Duodenal mucosa (tissue), 2 donors: ENCODE measurements at regions not wholly inside any gene's neighbourhood (a gene's known extent, or its start where the extent isn't known, plus 50 kb on each side); places are given as distances from the start of the nearest gene placed in this dataset.
"Not testable (repeated sequence)": the region's sequence is repeated elsewhere in the genome, so short reads cannot be mapped to it uniquely, and the experiment has no call there.

Experiments
- H3K27ac ChIP-seq: one replicate; pipeline ENCODE4 v1.7.0; 2013; ENCODE audit warnings: low read depth, low read length
- H3K27me3 ChIP-seq, 2 donors: one replicate each; pipeline ENCODE4 v1.7.0; 2013; ENCODE audit warnings: low read length in 2 of 2, control low read depth in 1 of 2; ENCODE audit not compliant: insufficient read depth in 2 of 2, control insufficient read depth in 1 of 2
- H3K36me3 ChIP-seq, 2 donors: one replicate each; pipeline ENCODE4 v1.7.0; 2013; ENCODE audit warnings: low read length in 2 of 2, control low read depth in 1 of 2; ENCODE audit not compliant: insufficient read depth in 2 of 2, control insufficient read depth in 1 of 2
- H3K4me1 ChIP-seq, 2 donors: one replicate each; pipeline ENCODE4 v1.7.0; 2013; ENCODE audit warnings: low read length in 2 of 2, control low read depth in 1 of 2; ENCODE audit not compliant: insufficient read depth in 2 of 2, control insufficient read depth in 1 of 2
- H3K4me3 ChIP-seq, 2 donors: one replicate each; pipeline ENCODE4 v1.7.0; 2013; ENCODE audit warnings: low read length in 2 of 2, low read depth in 1 of 2
- H3K9ac ChIP-seq, 2 donors: one replicate each; pipeline ENCODE4 v1.7.0; 2013; ENCODE audit warnings: low read length in 2 of 2, low read depth in 1 of 2
- H3K9me3 ChIP-seq, 2 donors: one replicate each; pipeline ENCODE4 v1.7.0; 2013; ENCODE audit warnings: low read length in 2 of 2, control low read depth in 1 of 2; ENCODE audit not compliant: control insufficient read depth in 1 of 2

GRCh38 chr2:239819091-239819973 lies 205.8 kb downstream of the NDUFA10 start:
- no peaks in the 10 kb centered on the region for H3K36me3 ChIP-seq
- no peak overlapping the region for H3K27ac ChIP-seq
- no peaks in the 10 kb centered on the region for H3K9me3 ChIP-seq
- H3K4me3 ChIP-seq, result no peak overlapping the region
- no peaks in the 10 kb centered on the region for H3K27me3 ChIP-seq
- H3K4me1 ChIP-seq, result peaks cover 0 to 16% of the 10 kb centered on the region in 2 donors
- no peak overlapping the region for H3K9ac ChIP-seq

GRCh38 chr2:239818531-239819011 lies 206.6 kb downstream of the NDUFA10 start:
- H3K4me1 ChIP-seq, result peaks cover 0 to 16% of the 10 kb centered on the region in 2 donors
- no peak overlapping the region for H3K27ac ChIP-seq
- H3K36me3 ChIP-seq, result no peaks in the 10 kb centered on the region
- H3K9me3 ChIP-seq, result no peaks in the 10 kb centered on the region
- no peak overlapping the region for H3K4me3 ChIP-seq
- H3K9ac ChIP-seq, result no peak overlapping the region
- H3K27me3 ChIP-seq, result no peaks in the 10 kb centered on the region

GRCh38 chr2:239818086-239818485 lies 207.1 kb downstream of the NDUFA10 start:
- no peaks in the 10 kb centered on the region for H3K27me3 ChIP-seq
- no peak overlapping the region for H3K9ac ChIP-seq
- H3K4me3 ChIP-seq, result no peak overlapping the region
- H3K4me1 ChIP-seq, result peaks cover 0 to 16% of the 10 kb centered on the region in 2 donors
- no peaks in the 10 kb centered on the region for H3K36me3 ChIP-seq
- no peaks in the 10 kb centered on the region for H3K9me3 ChIP-seq
- no peak overlapping the region for H3K27ac ChIP-seq

- H3K9ac ChIP-seq, H3K27me3 ChIP-seq, H3K9me3 ChIP-seq, H3K36me3 ChIP-seq, H3K4me3 ChIP-seq, H3K27ac ChIP-seq: not testable (repeated sequence)
- peaks cover 0 to 16% of the 10 kb centered on the region in 2 donors for H3K4me1 ChIP-seq
Observed at GRCh38 chr2:239817468-239818031, 207.6 kb downstream of the NDUFA10 start.

GRCh38 chr2:239816576-239817467 lies 208.3 kb downstream of the NDUFA10 start:
- Histone ChIP-seq H3K27me3 (no peaks in the 10 kb centered on the region), H3K27ac (no peak overlapping the region), H3K36me3 (no peaks in the 10 kb centered on the region), H3K4me1 (peaks cover 0 to 16% of the 10 kb centered on the region in 2 donors), H3K9ac (no peak overlapping the region), H3K9me3 (no peaks in the 10 kb centered on the region), H3K4me3 (no peak overlapping the region)

- H3K9me3 ChIP-seq, result no peaks in the 10 kb centered on the region
- peaks cover 0 to 16% of the 10 kb centered on the region in 2 donors for H3K4me1 ChIP-seq
- no peak overlapping the region for H3K9ac ChIP-seq
- H3K27ac ChIP-seq, result no peak overlapping the region
- H3K4me3 ChIP-seq, result no peak overlapping the region
- H3K27me3 ChIP-seq, result no peaks in the 10 kb centered on the region
- no peaks in the 10 kb centered on the region for H3K36me3 ChIP-seq
Observed at GRCh38 chr2:239815671-239816070, 209.5 kb downstream of the NDUFA10 start.

- Histone ChIP-seq H3K4me1 (peaks cover 0 to 16% of the 10 kb centered on the region in 2 donors), H3K27ac (no peak overlapping the region), H3K4me3 (peak overlapping the region in 1 of 2 donors; percentile 54), H3K9me3 (no peaks in the 10 kb centered on the region), H3K9ac (no peak overlapping the region), H3K36me3 (no peaks in the 10 kb centered on the region), H3K27me3 (no peaks in the 10 kb centered on the region)
Observed at GRCh38 chr2:239814861-239815601, 210.1 kb downstream of the NDUFA10 start.

GRCh38 chr2:239814116-239814860 lies 210.9 kb downstream of the NDUFA10 start:
- Histone ChIP-seq H3K9ac (no peak overlapping the region), H3K4me1 (peaks cover 0 to 16% of the 10 kb centered on the region in 2 donors), H3K9me3 (no peaks in the 10 kb centered on the region), H3K27me3 (no peaks in the 10 kb centered on the region), H3K27ac (peak overlapping the region; percentile 44), H3K4me3 (no peak overlapping the region), H3K36me3 (no peaks in the 10 kb centered on the region)
